ENCODE measurements at regions not wholly inside any gene's neighbourhood (a gene's known extent, or its start where the extent isn't known, plus 50 kb on each side); places are given as distances from the start of the nearest gene placed in this dataset.

DNA sequence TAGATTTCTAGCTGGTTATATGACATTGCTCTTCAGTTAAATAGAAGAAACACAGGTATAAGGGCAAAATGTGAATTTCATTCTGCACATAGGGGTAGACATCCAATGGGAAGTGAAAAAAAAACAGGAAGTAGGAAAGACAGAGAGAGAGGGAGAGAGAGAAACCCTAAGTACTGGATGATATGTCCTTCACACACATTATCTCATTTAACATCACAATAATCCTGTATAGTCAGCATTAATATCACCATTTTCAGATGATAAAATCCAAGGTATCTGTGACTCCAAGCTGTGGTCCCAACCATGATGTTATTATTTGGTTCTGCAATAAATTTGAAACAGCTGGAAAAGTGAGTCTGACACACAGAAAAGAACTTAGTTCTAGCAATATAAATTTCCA, 759.9 kb downstream of the SATB2 start:
- Mint-ChIP-seq H3K4me3 (no peak overlapping the region), H3K9me3 (no peaks in the 10 kb centered on the region), H3K36me3 (no peaks in the 10 kb centered on the region), H3K27ac (no peak overlapping the region), H3K27me3 (ENCODE audit: low read depth) (no peaks in the 10 kb centered on the region), H3K4me1 (peaks cover 20% of the 10 kb centered on the region)
- TF ChIP-seq, protein P1, sequence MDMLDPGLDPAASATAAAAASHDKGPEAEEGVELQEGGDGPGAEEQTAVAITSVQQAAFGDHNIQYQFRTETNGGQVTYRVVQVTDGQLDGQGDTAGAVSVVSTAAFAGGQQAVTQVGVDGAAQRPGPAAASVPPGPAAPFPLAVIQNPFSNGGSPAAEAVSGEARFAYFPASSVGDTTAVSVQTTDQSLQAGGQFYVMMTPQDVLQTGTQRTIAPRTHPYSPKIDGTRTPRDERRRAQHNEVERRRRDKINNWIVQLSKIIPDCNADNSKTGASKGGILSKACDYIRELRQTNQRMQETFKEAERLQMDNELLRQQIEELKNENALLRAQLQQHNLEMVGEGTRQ (CRISPR knock-in tag; IDR thresholded peaks at IDR 0.05): no peak
- no peak for TF ChIP-seq SOX15 (CRISPR knock-in tag; IDR thresholded peaks at IDR 0.05)
- TF ChIP-seq, protein P2, sequence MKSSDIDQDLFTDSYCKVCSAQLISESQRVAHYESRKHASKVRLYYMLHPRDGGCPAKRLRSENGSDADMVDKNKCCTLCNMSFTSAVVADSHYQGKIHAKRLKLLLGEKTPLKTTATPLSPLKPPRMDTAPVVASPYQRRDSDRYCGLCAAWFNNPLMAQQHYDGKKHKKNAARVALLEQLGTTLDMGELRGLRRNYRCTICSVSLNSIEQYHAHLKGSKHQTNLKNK (CRISPR knock-in tag; IDR thresholded peaks at IDR 0.05): no peak
- TF ChIP-seq, protein P3, sequence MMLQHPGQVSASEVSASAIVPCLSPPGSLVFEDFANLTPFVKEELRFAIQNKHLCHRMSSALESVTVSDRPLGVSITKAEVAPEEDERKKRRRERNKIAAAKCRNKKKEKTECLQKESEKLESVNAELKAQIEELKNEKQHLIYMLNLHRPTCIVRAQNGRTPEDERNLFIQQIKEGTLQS (CRISPR knock-in tag; conservative IDR thresholded peaks at IDR 0.05): no peak
- no peak for TF ChIP-seq GTF2I (CRISPR knock-in tag; conservative IDR thresholded peaks at IDR 0.05)
- TF ChIP-seq FOXP1 (CRISPR knock-in tag; IDR thresholded peaks at IDR 0.05; ENCODE audit: borderline replicate concordance): no peak
- no peak for TF ChIP-seq NR2C2 (CRISPR knock-in tag; IDR thresholded peaks at IDR 0.05)
- no peak for TF ChIP-seq NR3C1 (CRISPR knock-in tag; conservative IDR thresholded peaks at IDR 0.05; ENCODE audit: low read depth)
- TF ChIP-seq SMAD4 (CRISPR knock-in tag; IDR thresholded peaks at IDR 0.05): no peak
- TF ChIP-seq SP1 (CRISPR knock-in tag; conservative IDR thresholded peaks at IDR 0.05): no peak
- TF ChIP-seq CREB1 (CRISPR knock-in tag; IDR thresholded peaks at IDR 0.05): no peak
- TF ChIP-seq, protein P4, sequence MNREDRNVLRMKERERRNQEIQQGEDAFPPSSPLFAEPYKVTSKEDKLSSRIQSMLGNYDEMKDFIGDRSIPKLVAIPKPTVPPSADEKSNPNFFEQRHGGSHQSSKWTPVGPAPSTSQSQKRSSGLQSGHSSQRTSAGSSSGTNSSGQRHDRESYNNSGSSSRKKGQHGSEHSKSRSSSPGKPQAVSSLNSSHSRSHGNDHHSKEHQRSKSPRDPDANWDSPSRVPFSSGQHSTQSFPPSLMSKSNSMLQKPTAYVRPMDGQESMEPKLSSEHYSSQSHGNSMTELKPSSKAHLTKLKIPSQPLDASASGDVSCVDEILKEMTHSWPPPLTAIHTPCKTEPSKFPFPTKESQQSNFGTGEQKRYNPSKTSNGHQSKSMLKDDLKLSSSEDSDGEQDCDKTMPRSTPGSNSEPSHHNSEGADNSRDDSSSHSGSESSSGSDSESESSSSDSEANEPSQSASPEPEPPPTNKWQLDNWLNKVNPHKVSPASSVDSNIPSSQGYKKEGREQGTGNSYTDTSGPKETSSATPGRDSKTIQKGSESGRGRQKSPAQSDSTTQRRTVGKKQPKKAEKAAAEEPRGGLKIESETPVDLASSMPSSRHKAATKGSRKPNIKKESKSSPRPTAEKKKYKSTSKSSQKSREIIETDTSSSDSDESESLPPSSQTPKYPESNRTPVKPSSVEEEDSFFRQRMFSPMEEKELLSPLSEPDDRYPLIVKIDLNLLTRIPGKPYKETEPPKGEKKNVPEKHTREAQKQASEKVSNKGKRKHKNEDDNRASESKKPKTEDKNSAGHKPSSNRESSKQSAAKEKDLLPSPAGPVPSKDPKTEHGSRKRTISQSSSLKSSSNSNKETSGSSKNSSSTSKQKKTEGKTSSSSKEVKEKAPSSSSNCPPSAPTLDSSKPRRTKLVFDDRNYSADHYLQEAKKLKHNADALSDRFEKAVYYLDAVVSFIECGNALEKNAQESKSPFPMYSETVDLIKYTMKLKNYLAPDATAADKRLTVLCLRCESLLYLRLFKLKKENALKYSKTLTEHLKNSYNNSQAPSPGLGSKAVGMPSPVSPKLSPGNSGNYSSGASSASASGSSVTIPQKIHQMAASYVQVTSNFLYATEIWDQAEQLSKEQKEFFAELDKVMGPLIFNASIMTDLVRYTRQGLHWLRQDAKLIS (CRISPR knock-in tag; IDR thresholded peaks at IDR 0.05; ENCODE audit: borderline replicate concordance): no peak
- TF ChIP-seq ZNF396 (CRISPR knock-in tag; IDR thresholded peaks at IDR 0.05; ENCODE audit: borderline replicate concordance): no peak
- TF ChIP-seq KAT7 (CRISPR knock-in tag; IDR thresholded peaks at IDR 0.05; ENCODE audit: borderline replicate concordance): no peak
- no peak for TF ChIP-seq FOXK1 (CRISPR knock-in tag; IDR thresholded peaks at IDR 0.05)
- CTCF ChIA-PET: no interaction called here
- POLR2A ChIA-PET: no interaction called here
- ATAC-seq (no peak), DNase-seq (ENCODE audit: low spot score) (no peak)

DNA sequence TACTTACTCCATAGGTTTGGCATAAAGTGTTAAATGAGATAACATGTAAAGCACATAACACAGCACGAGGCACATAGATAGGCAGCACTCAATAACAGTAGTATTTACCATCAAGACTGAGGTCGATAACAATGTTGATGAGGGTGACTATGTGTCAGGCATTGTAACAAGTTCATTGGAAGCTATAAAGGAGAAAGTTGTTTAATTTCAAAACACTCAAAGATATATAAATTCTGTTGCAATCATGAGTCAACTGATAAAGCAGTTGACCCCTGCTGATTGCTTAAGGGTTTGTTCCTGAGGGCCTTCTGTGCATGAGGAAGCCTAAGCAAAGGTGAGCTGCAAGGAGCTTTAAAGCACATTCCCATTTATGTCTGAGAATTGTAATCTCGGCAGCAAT, 760.5 kb downstream of the SATB2 start:
- Mint-ChIP-seq H3K27ac (no peak overlapping the region), H3K36me3 (no peaks in the 10 kb centered on the region), H3K27me3 (ENCODE audit: low read depth) (no peaks in the 10 kb centered on the region), H3K9me3 (no peaks in the 10 kb centered on the region), H3K4me1 (peaks cover 20% of the 10 kb centered on the region), H3K4me3 (no peak overlapping the region)
- TF ChIP-seq FOXK1 (CRISPR knock-in tag; IDR thresholded peaks at IDR 0.05) (no peak), FOXJ3 (CRISPR knock-in tag; IDR thresholded peaks at IDR 0.05; ENCODE audit: borderline replicate concordance) (no peak), NFE2L1 (CRISPR knock-in tag; IDR thresholded peaks at IDR 0.05) (no peak), ESRRA (CRISPR knock-in tag; IDR thresholded peaks at IDR 0.05; ENCODE audit: borderline replicate concordance) (no peak), ZNF121 (CRISPR knock-in tag; IDR thresholded peaks at IDR 0.05) (no peak)
- TF ChIP-seq, protein P5, sequence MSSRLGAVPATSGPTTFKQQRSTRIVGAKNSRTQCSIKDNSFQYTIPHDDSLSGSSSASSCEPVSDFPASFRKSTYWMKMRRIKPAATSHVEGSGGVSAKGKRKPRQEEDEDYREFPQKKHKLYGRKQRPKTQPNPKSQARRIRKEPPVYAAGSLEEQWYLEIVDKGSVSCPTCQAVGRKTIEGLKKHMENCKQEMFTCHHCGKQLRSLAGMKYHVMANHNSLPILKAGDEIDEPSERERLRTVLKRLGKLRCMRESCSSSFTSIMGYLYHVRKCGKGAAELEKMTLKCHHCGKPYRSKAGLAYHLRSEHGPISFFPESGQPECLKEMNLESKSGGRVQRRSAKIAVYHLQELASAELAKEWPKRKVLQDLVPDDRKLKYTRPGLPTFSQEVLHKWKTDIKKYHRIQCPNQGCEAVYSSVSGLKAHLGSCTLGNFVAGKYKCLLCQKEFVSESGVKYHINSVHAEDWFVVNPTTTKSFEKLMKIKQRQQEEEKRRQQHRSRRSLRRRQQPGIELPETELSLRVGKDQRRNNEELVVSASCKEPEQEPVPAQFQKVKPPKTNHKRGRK (CRISPR knock-in tag; IDR thresholded peaks at IDR 0.05; ENCODE audit: borderline replicate concordance): no peak
- TF ChIP-seq, protein P6, sequence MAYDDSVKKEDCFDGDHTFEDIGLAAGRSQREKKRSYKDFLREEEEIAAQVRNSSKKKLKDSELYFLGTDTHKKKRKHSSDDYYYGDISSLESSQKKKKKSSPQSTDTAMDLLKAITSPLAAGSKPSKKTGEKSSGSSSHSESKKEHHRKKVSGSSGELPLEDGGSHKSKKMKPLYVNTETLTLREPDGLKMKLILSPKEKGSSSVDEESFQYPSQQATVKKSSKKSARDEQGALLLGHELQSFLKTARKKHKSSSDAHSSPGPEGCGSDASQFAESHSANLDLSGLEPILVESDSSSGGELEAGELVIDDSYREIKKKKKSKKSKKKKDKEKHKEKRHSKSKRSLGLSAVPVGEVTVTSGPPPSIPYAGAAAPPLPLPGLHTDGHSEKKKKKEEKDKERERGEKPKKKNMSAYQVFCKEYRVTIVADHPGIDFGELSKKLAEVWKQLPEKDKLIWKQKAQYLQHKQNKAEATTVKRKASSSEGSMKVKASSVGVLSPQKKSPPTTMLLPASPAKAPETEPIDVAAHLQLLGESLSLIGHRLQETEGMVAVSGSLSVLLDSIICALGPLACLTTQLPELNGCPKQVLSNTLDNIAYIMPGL (CRISPR knock-in tag; IDR thresholded peaks at IDR 0.05): no peak
- ChIA-PET POLR2A (no interaction called here), CTCF (no interaction called here)
- DNase-seq (ENCODE audit: low spot score) (no peak), ATAC-seq (no peak)

All from WTC11 (cell line).